IPS-15b (cell line): ENCODE measurements at regions not wholly inside any gene's neighbourhood (a gene's known extent, or its start where the extent isn't known, plus 50 kb on each side); places are given as distances from the start of the nearest gene placed in this dataset.
A peak's percentile ranks its signal among the peaks of the same experiment; 100 is the strongest.
"Not testable (repeated sequence)": the region's sequence is repeated elsewhere in the genome, so short reads cannot be mapped to it uniquely, and the experiment has no call there.

Experiments
- H3K27me3 ChIP-seq: one replicate; pipeline ENCODE4 v1.6.1; 2013; ENCODE audit warnings: low read length; ENCODE audit not compliant: control insufficient read depth, insufficient read depth
- H3K36me3 ChIP-seq: one replicate; pipeline ENCODE4 v1.6.1; 2013; ENCODE audit warnings: low read length; ENCODE audit not compliant: control insufficient read depth, insufficient read depth
- H3K4me1 ChIP-seq: one replicate; pipeline ENCODE4 v1.6.1; 2013; ENCODE audit warnings: mild to moderate bottlenecking, low read length; ENCODE audit not compliant: control insufficient read depth, insufficient read depth
- H3K4me3 ChIP-seq: one replicate; pipeline ENCODE4 v1.5.1; 2013; ENCODE audit warnings: low read depth, low read length
- H3K9ac ChIP-seq: one replicate; pipeline ENCODE4 v1.6.1; 2013; ENCODE audit warnings: low read depth, mild to moderate bottlenecking, low read length
- H3K9me3 ChIP-seq: one replicate; pipeline ENCODE4 v1.6.1; 2013; ENCODE audit warnings: mild to moderate bottlenecking, low read length; ENCODE audit not compliant: control insufficient read depth, insufficient read depth

GRCh38 chr2:209147981-209148380 is 275.9 kb upstream of the MAP2 start:
- peaks cover 27% of the 10 kb centered on the region for H3K4me1 ChIP-seq
- H3K9me3 ChIP-seq: no peaks in the 10 kb centered on the region
- H3K4me3 ChIP-seq: no peak overlapping the region
- no peak overlapping the region for H3K9ac ChIP-seq
- no peaks in the 10 kb centered on the region for H3K27me3 ChIP-seq
- no peaks in the 10 kb centered on the region for H3K36me3 ChIP-seq

DNA sequence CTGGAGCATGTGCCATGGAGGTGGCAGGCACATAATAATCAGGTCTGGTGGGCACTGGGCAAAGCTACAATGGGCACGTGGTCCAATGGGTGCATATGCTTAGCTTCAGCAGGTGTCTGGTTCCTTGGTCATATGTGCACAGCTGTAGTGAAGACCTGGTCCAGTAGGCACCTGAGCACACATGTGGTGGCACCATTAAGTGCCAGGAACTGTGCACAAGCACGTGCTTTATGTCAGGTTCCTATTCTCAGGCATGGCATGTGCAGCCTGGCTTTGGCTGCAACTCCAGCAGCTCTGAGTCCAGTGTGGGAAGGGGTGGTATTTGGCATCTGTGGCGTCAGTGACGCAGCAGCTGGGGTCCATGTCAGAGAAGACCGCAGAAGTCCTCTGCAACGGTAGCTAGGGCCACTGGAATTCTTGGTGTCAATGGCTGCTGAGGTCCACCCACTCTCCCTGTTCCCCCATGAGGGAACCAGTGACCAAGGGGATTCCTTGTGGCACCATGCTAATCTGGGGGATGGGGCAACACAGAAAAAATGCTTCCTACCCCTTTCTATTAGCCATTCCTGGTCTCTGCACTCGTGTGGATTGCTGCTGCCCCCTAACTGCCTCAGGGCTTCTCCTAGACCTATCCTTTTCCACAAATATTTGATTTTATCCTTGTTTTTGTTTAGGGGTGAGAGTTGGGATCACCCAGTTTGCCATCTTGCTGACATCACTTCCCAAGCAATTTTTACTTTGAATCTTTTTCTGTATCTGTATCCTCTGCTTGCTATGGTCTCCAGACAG is 262.9 kb upstream of the MAP2 start:
- no peaks in the 10 kb centered on the region for H3K36me3 ChIP-seq
- H3K9me3 ChIP-seq: no peaks in the 10 kb centered on the region
- H3K4me1 ChIP-seq: peaks cover 4% of the 10 kb centered on the region
- no peaks in the 10 kb centered on the region for H3K27me3 ChIP-seq
- no peak overlapping the region for H3K9ac ChIP-seq
- no peak overlapping the region for H3K4me3 ChIP-seq

DNA sequence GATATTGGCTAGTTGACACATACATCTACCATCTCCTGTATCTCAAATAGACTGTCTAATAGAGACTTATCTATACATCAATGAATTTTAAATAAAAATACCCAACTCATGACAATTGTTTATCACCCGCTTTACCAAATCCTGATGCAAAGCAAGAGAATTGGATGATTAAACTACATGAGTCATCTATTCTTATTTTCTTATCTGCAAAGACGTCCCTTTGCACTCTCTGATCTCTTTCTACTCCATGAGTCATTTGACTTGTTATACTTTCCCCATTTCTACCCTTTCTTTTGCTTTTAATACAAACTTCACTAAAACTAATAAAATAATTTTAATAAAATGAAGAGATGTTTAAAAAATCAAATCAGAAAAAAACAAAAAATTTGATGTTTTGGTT is 261.7 kb upstream of the MAP2 start:
- H3K27me3 ChIP-seq: no peaks in the 10 kb centered on the region
- no peaks in the 10 kb centered on the region for H3K9me3 ChIP-seq
- H3K36me3 ChIP-seq: no peaks in the 10 kb centered on the region
- no peak overlapping the region for H3K9ac ChIP-seq
- H3K4me1 ChIP-seq: peaks cover 4% of the 10 kb centered on the region
- H3K4me3 ChIP-seq: no peak overlapping the region

DNA sequence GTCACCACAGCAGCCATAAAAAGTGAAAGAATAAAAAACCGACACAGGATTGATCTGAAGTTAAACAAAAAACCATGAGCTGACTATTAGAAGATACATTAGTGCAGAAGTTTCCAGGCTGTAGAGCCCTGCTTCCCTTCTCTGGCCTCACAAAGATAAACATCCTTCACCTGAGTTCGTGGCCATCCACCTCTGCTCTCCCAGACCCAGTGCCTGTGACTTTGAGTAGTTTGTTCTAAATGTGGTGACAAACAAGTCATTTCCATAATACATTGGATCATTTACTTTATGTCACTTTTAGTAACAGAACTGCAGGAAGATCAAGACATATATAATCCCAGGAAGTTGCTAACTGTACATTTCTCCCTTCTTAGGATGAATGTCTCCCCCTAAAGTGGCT is 241.9 kb upstream of the MAP2 start:
- H3K4me1 ChIP-seq: no peaks in the 10 kb centered on the region
- H3K27me3 ChIP-seq: no peaks in the 10 kb centered on the region
- no peak overlapping the region for H3K4me3 ChIP-seq
- H3K9me3 ChIP-seq: no peaks in the 10 kb centered on the region
- H3K9ac ChIP-seq: no peak overlapping the region
- H3K36me3 ChIP-seq: no peaks in the 10 kb centered on the region

DNA sequence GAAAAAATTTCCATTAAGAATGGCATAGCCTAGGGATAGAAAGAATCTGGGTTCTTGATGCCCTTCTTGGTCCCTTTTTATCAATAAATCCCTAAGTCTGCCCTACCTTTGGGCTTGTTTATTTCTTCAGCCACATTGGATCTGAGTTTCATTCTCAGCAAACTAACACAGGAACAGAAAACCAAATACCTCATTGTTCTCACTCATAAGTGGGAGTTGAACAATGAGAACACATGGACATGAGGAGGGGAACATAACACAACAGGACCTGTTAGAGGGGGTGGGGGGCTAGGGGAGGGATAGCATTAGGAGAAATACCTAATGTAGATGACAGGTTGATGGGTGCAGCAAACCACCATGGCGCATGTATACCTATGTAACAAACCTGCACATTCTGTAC is 237.0 kb upstream of the MAP2 start:
- not testable (repeated sequence) for H3K4me1 ChIP-seq, H3K36me3 ChIP-seq, H3K4me3 ChIP-seq, H3K9me3 ChIP-seq, H3K9ac ChIP-seq, H3K27me3 ChIP-seq

- Histone ChIP-seq H3K4me1 (peaks cover 6% of the 10 kb centered on the region), H3K9me3 (no peaks in the 10 kb centered on the region), H3K36me3 (no peaks in the 10 kb centered on the region), H3K4me3 (no peak overlapping the region), H3K9ac (no peak overlapping the region), H3K27me3 (no peaks in the 10 kb centered on the region)
These were observed 234.0 kb upstream of the MAP2 start for GRCh38 chr2:209189893-209190292.

- Histone ChIP-seq H3K4me1 (peaks cover 6% of the 10 kb centered on the region), H3K27me3 (no peaks in the 10 kb centered on the region), H3K9ac (no peak overlapping the region), H3K36me3 (no peaks in the 10 kb centered on the region), H3K4me3 (no peak overlapping the region), H3K9me3 (no peaks in the 10 kb centered on the region)
These were observed 232.7 kb upstream of the MAP2 start for GRCh38 chr2:209191139-209191538.

GRCh38 chr2:209194717-209195116 is 229.1 kb upstream of the MAP2 start:
- Histone ChIP-seq H3K4me3 (no peak overlapping the region), H3K4me1 (peaks cover 6% of the 10 kb centered on the region), H3K27me3 (no peaks in the 10 kb centered on the region), H3K9ac (no peak overlapping the region), H3K36me3 (no peaks in the 10 kb centered on the region), H3K9me3 (no peaks in the 10 kb centered on the region)

DNA sequence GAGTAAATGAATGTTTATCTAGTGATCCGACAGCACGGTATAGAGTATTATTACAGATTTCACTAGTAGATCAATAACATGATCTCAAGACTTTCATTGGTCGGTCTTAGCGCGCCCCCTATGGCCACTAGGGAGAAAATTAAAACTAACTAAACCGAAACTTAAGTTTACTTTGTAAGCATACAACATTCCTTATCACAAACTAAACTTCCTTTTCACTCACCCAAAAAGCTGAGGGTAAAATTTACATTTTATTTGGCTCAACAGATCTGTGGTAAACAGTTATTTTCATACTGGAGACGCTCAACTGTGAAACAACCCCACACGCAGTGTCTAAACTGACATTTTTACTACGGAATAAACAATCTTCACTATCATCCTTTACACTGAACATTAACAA is 215.6 kb upstream of the MAP2 start:
- no peaks in the 10 kb centered on the region for H3K4me1 ChIP-seq
- H3K9ac ChIP-seq: peak overlapping the region; percentile 77
- no peaks in the 10 kb centered on the region for H3K9me3 ChIP-seq
- H3K36me3 ChIP-seq: no peaks in the 10 kb centered on the region
- H3K27me3 ChIP-seq: no peaks in the 10 kb centered on the region
- H3K4me3 ChIP-seq: peak overlapping the region; percentile 56

- Histone ChIP-seq H3K4me3 (peak overlapping the region; percentile 56), H3K27me3 (no peaks in the 10 kb centered on the region), H3K4me1 (no peaks in the 10 kb centered on the region), H3K9ac (no peak overlapping the region), H3K36me3 (no peaks in the 10 kb centered on the region), H3K9me3 (no peaks in the 10 kb centered on the region)
These were observed 213.9 kb upstream of the MAP2 start for GRCh38 chr2:209209943-209210342.

- Histone ChIP-seq H3K4me1 (peaks cover 4% of the 10 kb centered on the region), H3K36me3 (no peaks in the 10 kb centered on the region), H3K27me3 (no peaks in the 10 kb centered on the region), H3K4me3 (no peak overlapping the region), H3K9me3 (no peaks in the 10 kb centered on the region), H3K9ac (no peak overlapping the region)
These were observed 193.3 kb upstream of the MAP2 start for GRCh38 chr2:209230560-209230959.

GRCh38 chr2:209236377-209236776 is 187.5 kb upstream of the MAP2 start:
- Histone ChIP-seq H3K27me3 (no peaks in the 10 kb centered on the region), H3K36me3 (no peaks in the 10 kb centered on the region), H3K9ac (no peak overlapping the region), H3K4me1 (peaks cover 6% of the 10 kb centered on the region), H3K9me3 (no peaks in the 10 kb centered on the region), H3K4me3 (no peak overlapping the region)
